IMR-90 (cell line): ENCODE measurements at regions not wholly inside any gene's neighbourhood (a gene's known extent, or its start where the extent isn't known, plus 50 kb on each side); places are given as distances from the start of the nearest gene placed in this dataset.

ENCODE experiments used
- ATAC-seq: fragments of 200-7000 bp; cut with Tn5 transposase; 2 replicates; pipeline ENCODE4 v1.9.1; 2020; ENCODE audit warnings: low read depth, mild to moderate bottlenecking, moderate library complexity
- BruUV-seq: library from RNA; stranded (reverse); fragments of 400-500 nt; replicated peaks from 2 replicates; lab custom pipeline; 2021; lab: Mats Ljungman, UMichigan
- CTCF ChIA-PET: fragments of 300-600 bp; formaldehyde crosslinking; extraction: SDS; loops from one replicate; lab custom pipeline; 2021; ENCODE audit warnings: antibody characterized with exemption; lab: Yijun Ruan, JAX
- POLR2A ChIA-PET: fragments of 300-600 bp; sonication (Branson Sonifier 250); formaldehyde crosslinking; loops from one replicate; lab custom pipeline; 2022; ENCODE audit warnings: antibody characterized with exemption; ENCODE audit not compliant: unreplicated experiment; lab: Charles Lee
- DNase-seq: peaks from one replicate; pipeline ENCODE4 v3.0.0; 2013
- H2AFZ ChIP-seq: replicated peaks from 2 replicates; pipeline ENCODE3; 2013; ENCODE audit warnings: low read length, mild to moderate bottlenecking; ENCODE audit not compliant: poor library complexity
- H2AK5ac ChIP-seq: 2 replicates; pipeline ENCODE4 v1.6.1; 2013; ENCODE audit warnings: low read depth, low read length, inconsistent platforms
- H2AK9ac ChIP-seq: replicated peaks from 2 replicates; pipeline ENCODE3; 2013; ENCODE audit warnings: mild to moderate bottlenecking, low read depth, low read length, moderate library complexity; ENCODE audit not compliant: poor library complexity
- H2BK120ac ChIP-seq: 2 replicates; pipeline ENCODE4 v1.6.1; 2013; ENCODE audit warnings: low read depth, low read length, inconsistent platforms
- H2BK15ac ChIP-seq: 3 replicates; pipeline ENCODE4 v1.6.1; 2013; ENCODE audit warnings: low read depth, low read length, inconsistent platforms
- H2BK20ac ChIP-seq: 2 replicates; pipeline ENCODE4 v1.6.1; 2013; ENCODE audit warnings: low read depth, mild to moderate bottlenecking, inconsistent platforms, low read length, moderate library complexity
- H2BK5ac ChIP-seq: 2 replicates; pipeline ENCODE4 v1.6.1; 2013; ENCODE audit warnings: mild to moderate bottlenecking, low read depth, low read length, inconsistent platforms; ENCODE audit not compliant: poor library complexity, severe bottlenecking
- H3K14ac ChIP-seq: replicated peaks from 2 replicates; pipeline ENCODE4 v1.6.1; 2013; ENCODE audit warnings: low read depth, low read length, inconsistent platforms
- H3K18ac ChIP-seq: 2 replicates; pipeline ENCODE4 v1.6.1; 2013; ENCODE audit warnings: low read depth, low read length, control low read depth
- H3K23ac ChIP-seq: 2 replicates; pipeline ENCODE4 v1.6.1; 2013; ENCODE audit warnings: low read depth, low read length, inconsistent platforms
- H3K27ac ChIP-seq: 2 replicates; pipeline ENCODE4 v1.5.1; 2013; ENCODE audit warnings: mild to moderate bottlenecking, control low read depth, low read length; ENCODE audit not compliant: insufficient read depth
- H3K27me3 ChIP-seq: 2 replicates; pipeline ENCODE4 v1.6.1; 2013; ENCODE audit warnings: low read length; ENCODE audit not compliant: control insufficient read depth, insufficient read depth
- H3K36me3 ChIP-seq: 2 replicates; pipeline ENCODE4 v1.6.1; 2013; ENCODE audit warnings: low read length, mixed read lengths; ENCODE audit not compliant: control insufficient read depth, insufficient read depth
- H3K4ac ChIP-seq: 2 replicates; pipeline ENCODE4 v1.6.1; 2013; ENCODE audit warnings: low read depth, low read length, inconsistent platforms
- H3K4me1 ChIP-seq: 2 replicates; pipeline ENCODE4 v1.6.1; 2013; ENCODE audit warnings: low read length, mixed read lengths; ENCODE audit not compliant: control insufficient read depth, insufficient read depth
- H3K4me2 ChIP-seq: 2 replicates; pipeline ENCODE4 v1.6.1; 2013; ENCODE audit warnings: low read depth, mild to moderate bottlenecking, control low read depth, low read length, moderate library complexity
- H3K4me3 ChIP-seq: 2 replicates; pipeline ENCODE4 v1.5.1; 2013; ENCODE audit warnings: low read depth, mild to moderate bottlenecking, control low read depth, low read length, moderate library complexity; ENCODE audit not compliant: insufficient read depth
- H3K56ac ChIP-seq: 2 replicates; pipeline ENCODE4 v1.6.1; 2013; ENCODE audit warnings: low read length, inconsistent platforms; ENCODE audit not compliant: insufficient read depth; ENCODE audit errors: extremely low read depth
- H3K79me1 ChIP-seq, 2 experiments: 2 replicates each; pipeline ENCODE4 v1.6.1; 2013; ENCODE audit warnings: low read length in 2 of 2, inconsistent platforms in 1 of 2, low read depth in 1 of 2
- H3K9ac ChIP-seq: 2 replicates; pipeline ENCODE4 v1.6.1; 2013; ENCODE audit warnings: low read depth, low read length, control low read depth
- H3K9me1 ChIP-seq: 2 replicates; pipeline ENCODE4 v1.6.1; 2013; ENCODE audit warnings: low read length, inconsistent platforms; ENCODE audit not compliant: insufficient read depth
- H3K9me3 ChIP-seq: 2 replicates; pipeline ENCODE4 v1.6.1; 2013; ENCODE audit warnings: low read length; ENCODE audit not compliant: control insufficient read depth, insufficient read depth
- H4K20me1 ChIP-seq: 2 replicates; pipeline ENCODE4 v1.6.1; 2013; ENCODE audit warnings: low read length, inconsistent platforms; ENCODE audit not compliant: insufficient read depth
- H4K5ac ChIP-seq: 2 replicates; pipeline ENCODE4 v1.6.1; 2013; ENCODE audit warnings: mild to moderate bottlenecking, low read depth, low read length, control low read depth
- H4K8ac ChIP-seq, 2 experiments: 2 replicates each; pipeline ENCODE4 v1.6.1; 2013; ENCODE audit warnings: low read depth in 2 of 2, low read length in 2 of 2, control low read depth in 1 of 2, inconsistent platforms in 1 of 2
- H4K91ac ChIP-seq: 2 replicates; pipeline ENCODE4 v1.6.1; 2013; ENCODE audit warnings: low read depth, low read length, inconsistent platforms; ENCODE audit not compliant: insufficient read depth
- FOS ChIP-seq: fragments of 150-350 bp; IDR thresholded peaks from 2 replicates; pipeline ENCODE4 v1.6.1; 2016; ENCODE audit warnings: low read depth, low read length
- MAZ ChIP-seq: IDR thresholded peaks from 2 replicates; pipeline ENCODE4 v1.6.1; 2012; ENCODE audit warnings: low read depth, mild to moderate bottlenecking, low read length, improper control_type of control experiment, moderate library complexity, borderline replicate concordance
- RAD21 ChIP-seq: IDR thresholded peaks from 2 replicates; pipeline ENCODE4 v1.6.1; 2012; ENCODE audit warnings: low read length, improper control_type of control experiment
- SMC3 ChIP-seq: fragments of 150-350 bp; IDR thresholded peaks from 2 replicates; pipeline ENCODE4 v1.6.1; 2016; ENCODE audit warnings: low read depth, mild to moderate bottlenecking, antibody characterized with exemption, low read length, moderate library complexity
- dilution Hi-C: fragments of 300-500 bp; cut with HindIII; formaldehyde crosslinking; loops from one replicate; pipeline ENCODE4 v1.14.3; 2018; ENCODE audit warnings: low sequenced_read_pairs; ENCODE audit not compliant: unreplicated experiment
- in situ Hi-C: fragments of 300-500 bp; cut with MboI; formaldehyde crosslinking; loops from 3 replicates; pipeline ENCODE4 v1.14.3; 2019; ENCODE audit warnings: low sequenced_read_pairs, inconsistent platforms, mixed read lengths
- intact Hi-C: fragments of 100-400 bp; cut with micrococcal nuclease; formaldehyde crosslinking; loops from 2 replicates; pipeline ENCODE4 v1.10.0; 2022

DNA sequence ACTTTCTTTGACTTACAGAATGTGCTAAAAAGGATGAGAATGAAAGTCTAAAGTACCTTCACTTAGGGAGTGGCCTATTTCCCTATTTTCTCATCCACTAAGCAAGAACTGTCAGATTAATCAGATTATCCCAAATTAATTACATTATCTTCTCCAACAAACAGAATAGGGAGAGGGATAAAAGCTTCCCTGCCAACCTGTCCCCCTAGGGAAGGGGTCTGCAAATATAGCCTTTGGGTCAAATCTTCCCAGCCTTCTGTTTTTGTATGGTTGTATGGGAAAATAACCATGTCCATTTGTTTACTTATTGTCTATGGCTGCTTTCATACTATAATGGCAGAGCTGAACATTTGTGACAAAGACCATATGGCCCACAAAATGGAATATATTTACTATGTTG is 57.1 kb upstream of the USP38 start:
- dilution Hi-C loops, result no loop called here
- BruUV-seq, result no TSS peak
- intact Hi-C loops, result no loop called here
- H3K9me1 ChIP-seq, result no peaks in the 10 kb centered on the region
- no peak overlapping the region for H4K5ac ChIP-seq
- in situ Hi-C loops, result no loop called here
- H3K56ac ChIP-seq, result no peak overlapping the region
- H2AK9ac ChIP-seq, result no peak overlapping the region
- no peak overlapping the region for H4K8ac ChIP-seq
- H3K79me1 ChIP-seq, result no peaks in the 10 kb centered on the region
- H4K91ac ChIP-seq, result no peak overlapping the region
- CTCF ChIA-PET, result no interaction called here
- H3K4me2 ChIP-seq, result no peak overlapping the region
- H4K20me1 ChIP-seq, result no peaks in the 10 kb centered on the region
- no peak overlapping the region for H3K4me3 ChIP-seq
- no peak for TF ChIP-seq SMC3
- no peak for TF ChIP-seq RAD21
- no peak for TF ChIP-seq FOS
- TF ChIP-seq MAZ, result no peak
- ATAC-seq, result no peak
- no peak overlapping the region for H2AK5ac ChIP-seq
- POLR2A ChIA-PET, result no interaction called here
- H3K27ac ChIP-seq, result no peak overlapping the region
- no peak overlapping the region for H2BK120ac ChIP-seq
- H3K4me1 ChIP-seq, result no peaks in the 10 kb centered on the region
- DNase-seq, result no peak
- no peak overlapping the region for H3K14ac ChIP-seq
- H3K27me3 ChIP-seq, result no peaks in the 10 kb centered on the region
- no peak overlapping the region for H3K18ac ChIP-seq
- H2BK5ac ChIP-seq, result no peak overlapping the region
- no peak overlapping the region for H2BK20ac ChIP-seq
- H3K36me3 ChIP-seq, result no peaks in the 10 kb centered on the region
- H3K23ac ChIP-seq, result no peak overlapping the region
- no peak overlapping the region for H3K4ac ChIP-seq
- no peak overlapping the region for H3K9ac ChIP-seq
- no peaks in the 10 kb centered on the region for H3K9me3 ChIP-seq
- no peak overlapping the region for H2AFZ ChIP-seq
- no peak overlapping the region for H2BK15ac ChIP-seq
